B cell (primary cell): ENCODE measurements at regions not wholly inside any gene's neighbourhood (a gene's known extent, or its start where the extent isn't known, plus 50 kb on each side); places are given as distances from the start of the nearest gene placed in this dataset.

ENCODE experiments used
- CTCF ChIP-seq: fragments of 200-600 bp; IDR thresholded peaks from one replicate; pipeline ENCODE4 v1.8.0; 2022; ENCODE audit warnings: antibody characterized with exemption, mild to moderate bottlenecking
- EZH2 ChIP-seq: IDR thresholded peaks from 2 replicates; pipeline ENCODE4 v1.6.1; 2012; ENCODE audit warnings: borderline replicate concordance, low read depth, mild to moderate bottlenecking, moderate library complexity, low read length; ENCODE audit not compliant: insufficient read depth, poor library complexity, severe bottlenecking

GRCh38 chr14:95463171-95463901 lies 53.1 kb downstream of the SYNE3 start:
- no peak for TF ChIP-seq CTCF
- TF ChIP-seq EZH2 = no peak
